Adipocyte (in vitro differentiated cells): ENCODE measurements at regions not wholly inside any gene's neighbourhood (a gene's known extent, or its start where the extent isn't known, plus 50 kb on each side); places are given as distances from the start of the nearest gene placed in this dataset.
"Not testable (repeated sequence)": the region's sequence is repeated elsewhere in the genome, so short reads cannot be mapped to it uniquely, and the experiment has no call there.

ENCODE experiments used
- DNase-seq: peaks from one replicate; pipeline ENCODE4 v3.0.0-alpha.2; 2015; ENCODE audit warnings: low read depth
- H3K27me3 ChIP-seq: replicated peaks from 2 replicates; pipeline ENCODE4 v1.7.0; 2013; ENCODE audit warnings: mild to moderate bottlenecking, low read length, moderate library complexity; ENCODE audit not compliant: control insufficient read depth, insufficient read depth
- H3K36me3 ChIP-seq: 2 replicates; pipeline ENCODE4 v1.7.0; 2013; ENCODE audit warnings: low read length, mild to moderate bottlenecking, moderate library complexity; ENCODE audit not compliant: control insufficient read depth, insufficient read depth, severe bottlenecking
- H3K4me1 ChIP-seq: 2 replicates; pipeline ENCODE4 v1.7.0; 2013; ENCODE audit warnings: mild to moderate bottlenecking, low read length, moderate library complexity; ENCODE audit not compliant: control insufficient read depth, insufficient read depth
- H3K4me3 ChIP-seq: 2 replicates; pipeline ENCODE4 v1.7.0; 2013; ENCODE audit warnings: mild to moderate bottlenecking, low read length, moderate library complexity
- H3K9ac ChIP-seq: 2 replicates; pipeline ENCODE4 v1.7.0; 2013; ENCODE audit warnings: mild to moderate bottlenecking, low read length, moderate library complexity
- H3K9me3 ChIP-seq: 2 replicates; pipeline ENCODE4 v1.7.0; 2013; ENCODE audit warnings: mild to moderate bottlenecking, low read length, moderate library complexity; ENCODE audit not compliant: control insufficient read depth

- H3K27me3 ChIP-seq, H3K9ac ChIP-seq, H3K4me1 ChIP-seq, H3K36me3 ChIP-seq, H3K4me3 ChIP-seq, DNase-seq, H3K9me3 ChIP-seq: not testable (repeated sequence)
Observed at GRCh38 chr1:146536028-146536427, 307.2 kb upstream of the NOTCH2NLA start.

DNA sequence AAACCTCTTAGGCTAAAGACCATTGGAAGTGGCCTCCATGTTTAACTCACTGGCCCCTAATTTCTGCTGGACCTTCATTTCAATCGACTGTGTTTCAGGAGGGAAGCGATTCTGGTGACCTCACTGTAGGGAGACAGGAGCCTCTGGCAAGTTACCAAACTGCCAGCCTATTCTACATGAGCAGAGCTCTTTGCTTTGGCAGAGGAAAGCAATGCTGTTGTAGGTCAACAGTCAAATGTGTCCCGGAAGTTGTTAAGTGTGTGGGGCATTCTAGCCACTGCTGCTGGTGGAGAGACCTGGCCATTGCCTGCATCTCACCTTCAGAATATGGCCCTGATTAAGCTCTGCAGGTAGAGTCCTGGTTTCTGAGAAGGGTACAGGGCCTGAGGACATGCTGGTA lies 306.8 kb upstream of the NOTCH2NLA start:
- not testable (repeated sequence) for H3K27me3 ChIP-seq, H3K36me3 ChIP-seq, H3K9me3 ChIP-seq, DNase-seq, H3K4me1 ChIP-seq, H3K9ac ChIP-seq, H3K4me3 ChIP-seq

GRCh38 chr1:146530958-146531357 lies 302.1 kb upstream of the NOTCH2NLA start:
- not testable (repeated sequence) for H3K27me3 ChIP-seq, H3K36me3 ChIP-seq, H3K4me3 ChIP-seq, DNase-seq, H3K4me1 ChIP-seq, H3K9me3 ChIP-seq, H3K9ac ChIP-seq

DNA sequence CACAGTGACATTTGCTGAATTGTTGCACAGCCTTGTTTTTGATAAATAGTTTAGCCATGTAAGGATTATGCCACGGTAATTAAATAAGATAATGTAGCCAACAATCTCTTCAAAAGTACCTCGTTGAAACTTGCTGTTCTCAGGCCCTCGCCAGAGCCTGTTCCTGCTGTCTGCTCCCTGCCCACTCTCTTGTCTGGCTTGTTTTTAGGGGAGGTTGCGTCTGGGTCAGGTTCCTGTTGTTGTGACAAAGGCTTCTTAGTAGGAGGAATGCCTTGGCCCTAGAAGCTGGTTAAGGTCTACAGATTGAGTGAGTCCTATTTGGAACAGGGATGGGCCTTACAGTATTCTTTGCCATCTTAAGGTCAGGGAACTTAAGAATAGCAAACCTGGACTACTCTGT lies 294.0 kb upstream of the NOTCH2NLA start:
- not testable (repeated sequence) for H3K27me3 ChIP-seq, H3K36me3 ChIP-seq, DNase-seq, H3K4me3 ChIP-seq, H3K9ac ChIP-seq, H3K9me3 ChIP-seq, H3K4me1 ChIP-seq

GRCh38 chr1:146522345-146522744 lies 293.5 kb upstream of the NOTCH2NLA start:
- not testable (repeated sequence) for H3K9me3 ChIP-seq, DNase-seq, H3K36me3 ChIP-seq, H3K27me3 ChIP-seq, H3K9ac ChIP-seq, H3K4me1 ChIP-seq, H3K4me3 ChIP-seq

DNA sequence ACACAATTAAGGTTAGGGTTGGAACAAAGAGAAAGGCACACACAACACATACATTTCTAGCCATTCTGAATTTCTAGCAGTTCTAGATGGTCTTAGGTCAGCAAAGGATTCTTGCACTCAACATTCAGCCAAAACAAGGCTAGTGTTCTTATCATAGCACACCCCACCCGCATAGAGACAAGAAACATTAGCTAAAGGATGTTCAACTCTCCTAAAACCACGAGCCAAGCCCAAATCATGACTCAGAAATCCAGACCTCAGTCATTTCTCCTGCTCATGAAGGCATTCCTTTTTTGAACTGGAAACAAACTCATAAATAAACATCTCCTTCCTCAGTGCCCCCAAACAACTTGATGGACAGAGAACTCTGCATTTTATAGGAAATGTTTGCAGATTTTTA lies 293.0 kb upstream of the NOTCH2NLA start:
- H3K9ac ChIP-seq, H3K9me3 ChIP-seq, H3K36me3 ChIP-seq, H3K4me3 ChIP-seq, H3K27me3 ChIP-seq, DNase-seq, H3K4me1 ChIP-seq: not testable (repeated sequence)

DNA sequence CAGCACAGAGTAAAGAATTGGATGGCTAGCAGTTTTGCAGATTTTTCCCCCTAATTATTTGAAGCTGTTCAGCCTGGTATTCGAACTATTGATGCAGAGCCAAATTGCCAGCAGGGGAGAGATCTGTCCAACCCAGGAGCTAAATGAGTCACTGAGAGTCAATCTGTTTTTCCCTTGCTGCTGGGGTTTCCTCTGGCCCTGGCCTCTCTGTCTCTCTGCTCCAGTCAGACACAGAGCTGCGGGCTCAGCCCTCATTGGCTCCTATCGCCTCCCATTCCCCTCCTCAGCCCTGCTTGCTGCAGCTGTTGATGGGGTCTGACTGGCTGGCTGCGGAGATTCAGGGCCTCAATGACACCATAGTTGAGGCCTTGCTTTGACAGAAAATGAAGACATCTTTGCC lies 284.9 kb upstream of the NOTCH2NLA start:
- not testable (repeated sequence) for H3K4me1 ChIP-seq, H3K9ac ChIP-seq, H3K27me3 ChIP-seq, H3K9me3 ChIP-seq, DNase-seq, H3K36me3 ChIP-seq, H3K4me3 ChIP-seq

- not testable (repeated sequence) for H3K36me3 ChIP-seq, H3K4me1 ChIP-seq, H3K9me3 ChIP-seq, DNase-seq, H3K9ac ChIP-seq, H3K27me3 ChIP-seq, H3K4me3 ChIP-seq
Observed at GRCh38 chr1:146511047-146511777, 282.4 kb upstream of the NOTCH2NLA start.

DNA sequence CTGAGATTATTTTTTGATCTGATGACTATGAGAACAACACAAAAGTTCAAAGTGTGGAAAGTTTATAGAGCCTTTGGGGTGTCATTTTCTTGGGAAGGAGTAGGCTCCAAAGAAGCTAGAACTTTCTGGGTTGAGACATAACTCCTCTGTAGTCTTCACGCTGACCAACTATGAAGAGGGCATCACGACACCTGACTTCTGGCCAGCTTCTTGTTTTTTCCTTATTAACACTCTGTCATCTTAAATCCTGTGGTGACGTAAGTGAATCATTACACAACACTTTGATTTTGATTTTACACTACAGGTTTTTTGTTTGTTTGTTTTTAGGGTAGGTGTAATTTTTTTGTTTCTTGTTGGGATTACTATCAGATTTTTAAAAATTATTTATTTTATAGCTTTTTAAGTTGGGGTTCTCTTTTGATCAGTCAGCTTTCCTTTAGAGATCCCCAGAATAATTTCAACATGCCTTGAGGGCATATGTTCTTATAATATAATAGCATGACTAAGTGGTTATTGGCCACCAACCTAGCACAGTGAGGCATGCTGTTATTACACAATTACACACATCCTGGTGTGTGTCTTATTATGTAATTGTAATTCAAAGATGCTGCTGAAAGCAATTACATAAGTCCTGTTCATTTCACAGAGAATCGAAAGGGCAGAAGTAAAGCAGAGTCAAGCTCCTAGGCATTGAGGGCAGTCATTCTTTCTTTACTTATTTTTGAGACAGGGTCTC lies 281.6 kb upstream of the NOTCH2NLA start:
- H3K27me3 ChIP-seq, H3K9ac ChIP-seq, DNase-seq, H3K9me3 ChIP-seq, H3K36me3 ChIP-seq, H3K4me3 ChIP-seq, H3K4me1 ChIP-seq: not testable (repeated sequence)

- not testable (repeated sequence) for H3K4me3 ChIP-seq, H3K4me1 ChIP-seq, DNase-seq, H3K36me3 ChIP-seq, H3K27me3 ChIP-seq, H3K9me3 ChIP-seq, H3K9ac ChIP-seq
Observed at GRCh38 chr1:146504121-146504520, 275.3 kb upstream of the NOTCH2NLA start.

GRCh38 chr1:146487555-146487954 lies 258.7 kb upstream of the NOTCH2NLA start:
- H3K9me3 ChIP-seq, H3K4me1 ChIP-seq, DNase-seq, H3K4me3 ChIP-seq, H3K27me3 ChIP-seq, H3K9ac ChIP-seq, H3K36me3 ChIP-seq: not testable (repeated sequence)

GRCh38 chr1:146487155-146487554 lies 258.3 kb upstream of the NOTCH2NLA start:
- H3K27me3 ChIP-seq, H3K36me3 ChIP-seq, DNase-seq, H3K4me1 ChIP-seq, H3K9me3 ChIP-seq: not testable (repeated sequence)
- Histone ChIP-seq H3K9ac (peak overlapping the region; percentile 63), H3K4me3 (peak overlapping the region; percentile 74)
